HepG2 (cell line): ENCODE measurements at regions not wholly inside any gene's neighbourhood (a gene's known extent, or its start where the extent isn't known, plus 50 kb on each side); places are given as distances from the start of the nearest gene placed in this dataset.
A peak's percentile ranks its signal among the peaks of the same experiment; 100 is the strongest.
"Not testable (repeated sequence)": the region's sequence is repeated elsewhere in the genome, so short reads cannot be mapped to it uniquely, and the experiment has no call there.

ENCODE experiments used
- ATAC-seq: fragments of 200-7000 bp; cut with Tn5 transposase; 3 replicates; pipeline ENCODE4 v1.9.1; 2020; ENCODE audit warnings: mild to moderate bottlenecking, moderate library complexity
- BruUV-seq: library from RNA; stranded (reverse); fragments of 400-500 nt; replicated peaks from 2 replicates; lab custom pipeline; 2021; lab: Mats Ljungman, UMichigan
- CTCF ChIA-PET: fragments of 300-600 bp; formaldehyde crosslinking; extraction: SDS; loops from one replicate; lab custom pipeline; 2021; ENCODE audit warnings: low total read pairs, inconsistent platforms, low intra/inter-chr PET ratio; lab: Yijun Ruan, JAX
- POLR2A ChIA-PET: fragments of 350-600 bp; sonication (Branson Sonifier 250); formaldehyde crosslinking; loops from one replicate; lab custom pipeline; 2020; ENCODE audit warnings: antibody characterized with exemption, inconsistent platforms; lab: Yijun Ruan, JAX
- DNase-seq: peaks from one replicate; pipeline ENCODE4 v3.0.0-alpha.2; 2015; ENCODE audit warnings: low spot score
- FAIRE-seq: peaks from 3 replicates; lab custom pipeline; 2011; peaks lifted over from hg19 to GRCh38; lab: Jason Lieb, UNC
- H2AFZ ChIP-seq: one replicate; pipeline ENCODE4 v1.6.1; 2011; ENCODE audit warnings: low read length, inconsistent platforms
- H3K27ac ChIP-seq: fragments of 300-600 bp; 3 replicates; pipeline ENCODE4 v1.8.0; 2011; ENCODE audit warnings: mixed run types, mild to moderate bottlenecking, mixed read lengths, low read length, inconsistent platforms; ENCODE audit not compliant: insufficient read depth; ENCODE audit errors: extremely low read length
- H3K27me3 ChIP-seq, 2 experiments: fragments of 200-600 bp in 1 of 2; 2 replicates in 1 of 2; 3 replicates in 1 of 2; pipeline versions ENCODE4 v1.6.0 to v1.8.0; 2011; ENCODE audit warnings: low read length in 2 of 2, mild to moderate bottlenecking in 2 of 2, moderate library complexity in 2 of 2, inconsistent platforms in 1 of 2; ENCODE audit not compliant: insufficient read depth in 2 of 2, control insufficient read depth in 1 of 2
- H3K36me3 ChIP-seq, 2 experiments: fragments of 200-600 bp in 1 of 2; replicated peaks in 1 of 2; 2 replicates in 1 of 2; 3 replicates in 1 of 2; pipeline versions ENCODE4 v1.5.1 to v1.8.0; 2011; ENCODE audit warnings: low read length in 2 of 2, inconsistent platforms in 1 of 2; ENCODE audit not compliant: insufficient read depth in 2 of 2, control insufficient read depth in 1 of 2
- H3K4me1 ChIP-seq: 2 replicates; pipeline ENCODE4 v1.5.1; 2012; ENCODE audit warnings: low read length, inconsistent platforms; ENCODE audit not compliant: insufficient read depth
- H3K4me2 ChIP-seq: 2 replicates; pipeline ENCODE4 v1.6.0; 2011; ENCODE audit warnings: low read depth, low read length, inconsistent platforms
- H3K4me3 ChIP-seq, 3 experiments: fragments of 200-600 bp in 1 of 3; sonication (generic), shearing (Covaris generic) in 1 of 3; replicated peaks in 1 of 3; 2 replicates each; pipeline ENCODE4 v1.5.1; 2011 to 2016; ENCODE audit warnings: low read length in 3 of 3, inconsistent platforms in 2 of 3, low read depth in 2 of 3, mild to moderate bottlenecking in 2 of 3, control low read depth in 1 of 3, mixed read lengths in 1 of 3; ENCODE audit not compliant: insufficient read depth in 1 of 3
- H3K79me2 ChIP-seq: one replicate; pipeline ENCODE4 v1.6.1; 2011; ENCODE audit warnings: low read length, inconsistent platforms; ENCODE audit not compliant: insufficient read depth
- H3K9ac ChIP-seq: 2 replicates; pipeline ENCODE4 v1.6.0; 2011; ENCODE audit warnings: mild to moderate bottlenecking, low read depth, low read length, inconsistent platforms; ENCODE audit not compliant: insufficient read depth
- H3K9me3 ChIP-seq: 2 replicates; pipeline ENCODE4 v1.5.1; 2012; ENCODE audit warnings: mild to moderate bottlenecking, low read length
- H4K20me1 ChIP-seq: 2 replicates; pipeline ENCODE4 v1.6.0; 2011; ENCODE audit warnings: inconsistent platforms, mild to moderate bottlenecking, low read length, moderate library complexity; ENCODE audit not compliant: insufficient read depth
- MAFF ChIP-seq: IDR thresholded peaks from 2 replicates; pipeline ENCODE4 v1.6.1; 2011; ENCODE audit warnings: low read depth, low read length, improper control_type of control experiment
- MAFK ChIP-seq, 2 experiments: IDR thresholded peaks in 1 of 2; conservative IDR thresholded peaks in 1 of 2; 2 replicates each; pipeline ENCODE4 v1.6.1; 2011; ENCODE audit warnings: improper control_type of control experiment in 2 of 2, low read length in 2 of 2
- MAZ ChIP-seq, 2 experiments: sonication (generic) in 1 of 2; formaldehyde crosslinking in 1 of 2; IDR thresholded peaks; 2 replicates each; pipeline versions ENCODE4 v1.5.0 to v1.6.1; 2012 to 2020; ENCODE audit warnings: low read depth in 2 of 2, mild to moderate bottlenecking in 2 of 2, borderline replicate concordance in 1 of 2, improper control_type of control experiment in 1 of 2, low read length in 1 of 2, missing genetic modification reagents in 1 of 2, moderate library complexity in 1 of 2
- ZBTB43 ChIP-seq: sonication (generic); formaldehyde crosslinking; conservative IDR thresholded peaks from 2 replicates; pipeline ENCODE4 v1.4.0; 2020; ENCODE audit warnings: missing genetic modification reagents
- ZFP36 ChIP-seq: fragments of 150-350 bp; IDR thresholded peaks from 2 replicates; pipeline ENCODE4 v1.6.1; 2018; ENCODE audit warnings: borderline replicate concordance, low read length, low read depth; ENCODE audit not compliant: partially characterized antibody
- ZNF3 ChIP-seq: IDR thresholded peaks from 2 replicates; pipeline ENCODE4 v1.7.0; 2017; ENCODE audit warnings: inconsistent platforms
- ZNF589 ChIP-seq: sonication (generic); formaldehyde crosslinking; conservative IDR thresholded peaks from 2 replicates; pipeline ENCODE4 v1.8.0; 2022; ENCODE audit warnings: mild to moderate bottlenecking, moderate library complexity, missing genetic modification reagents
- ZSCAN25 ChIP-seq: sonication (generic); formaldehyde crosslinking; IDR thresholded peaks from 2 replicates; pipeline ENCODE4 v1.8.0; 2022; ENCODE audit warnings: mild to moderate bottlenecking, missing genetic modification reagents
- WGBS: methylation state at CpG from one replicate; pipeline ENCODE4 v1.1.6; 2017; ENCODE audit warnings: low lambda C conversion rate; 5-methylcytosine and 5-hydroxymethylcytosine counted together
- in situ Hi-C: cut with HindIII; loops from 2 replicates; pipeline ENCODE4 v1.10.0; 2017; ENCODE audit warnings: low pct_unique_long_range_greater_than_20kb; ENCODE audit not compliant: extremely low pct_ligation_motif_present
- intact Hi-C: fragments of 100-400 bp; cut with micrococcal nuclease; formaldehyde crosslinking; loops from one replicate; pipeline ENCODE4 v1.10.0; 2022; ENCODE audit not compliant: unreplicated experiment

GRCh38 chr3:86766331-86766730 is 224.6 kb downstream of the VGLL3 start:
- Histone ChIP-seq H4K20me1 (no peaks in the 10 kb centered on the region), H3K4me2 (no peak overlapping the region), H2AFZ (no peak overlapping the region), H3K36me3 (no peaks in the 10 kb centered on the region), H3K9ac (no peak overlapping the region), H3K4me3 (no peak overlapping the region), H3K9me3 (no peaks in the 10 kb centered on the region), H3K27ac (no peak overlapping the region), H3K79me2 (no peaks in the 10 kb centered on the region), H3K4me1 (no peaks in the 10 kb centered on the region), H3K27me3 (no peaks in the 10 kb centered on the region)
- DNase-seq (no peak), FAIRE-seq (no peak), ATAC-seq (no peak)
- ChIA-PET CTCF (no interaction called here), POLR2A (no interaction called here)
- TF ChIP-seq MAZ (IDR thresholded peaks at IDR 0.05; ENCODE audit: borderline replicate concordance, low read depth, low read length) (no peak), MAZ (CRISPR knock-in tag; IDR thresholded peaks at IDR 0.05; ENCODE audit: low read depth) (no peak), MAFF (peak; percentile 68), ZBTB43 (no peak), MAFK (conservative IDR thresholded peaks at IDR 0.05 in 1 of 2, IDR thresholded peaks at IDR 0.05 in 1 of 2; ENCODE audit: low read length in 2 of 2) (peak; percentile 38 to 77; a peak in 3 of 4 replicates), ZNF589 (CRISPR knock-in tag) (no peak), ZNF3 (CRISPR knock-in tag) (no peak), ZSCAN25 (CRISPR knock-in tag) (no peak), ZFP36 (no peak)
- in situ Hi-C loops (no loop called here), intact Hi-C loops (no loop called here)
- WGBS = 1% methylated on average over 2 of the region's 2 CpGs
- no TSS peak for BruUV-seq

- intact Hi-C loops, H3K27me3 ChIP-seq, H3K36me3 ChIP-seq, H3K9me3 ChIP-seq, H4K20me1 ChIP-seq, in situ Hi-C loops, H3K4me2 ChIP-seq, DNase-seq, H3K27ac ChIP-seq, H3K79me2 ChIP-seq, H3K4me1 ChIP-seq, POLR2A ChIA-PET, H2AFZ ChIP-seq, FAIRE-seq, ATAC-seq, H3K9ac ChIP-seq, BruUV-seq, H3K4me3 ChIP-seq, CTCF ChIA-PET: not testable (repeated sequence)
- 65% methylated on average over 8 of the region's 44 CpGs for WGBS
Measured at GRCh38 chr3:86757322-86758179, 233.4 kb downstream of the VGLL3 start.
